HG03039 (cell line): ENCODE measurements at regions not wholly inside any gene's neighbourhood (a gene's known extent, or its start where the extent isn't known, plus 50 kb on each side); places are given as distances from the start of the nearest gene placed in this dataset.
"Not testable (repeated sequence)": the region's sequence is repeated elsewhere in the genome, so short reads cannot be mapped to it uniquely, and the experiment has no call there.

Experiments used
- ATAC-seq: cut with Tn5 transposase; IDR thresholded peaks from one replicate; pipeline ENCODE4 v1.9.1; 2021; ENCODE audit warnings: mild to moderate bottlenecking, moderate library complexity; ENCODE audit not compliant: unreplicated experiment

GRCh38 chr14:61602003-61602732 is 93.1 kb upstream of the HIF1A start:
- no peak for ATAC-seq

DNA sequence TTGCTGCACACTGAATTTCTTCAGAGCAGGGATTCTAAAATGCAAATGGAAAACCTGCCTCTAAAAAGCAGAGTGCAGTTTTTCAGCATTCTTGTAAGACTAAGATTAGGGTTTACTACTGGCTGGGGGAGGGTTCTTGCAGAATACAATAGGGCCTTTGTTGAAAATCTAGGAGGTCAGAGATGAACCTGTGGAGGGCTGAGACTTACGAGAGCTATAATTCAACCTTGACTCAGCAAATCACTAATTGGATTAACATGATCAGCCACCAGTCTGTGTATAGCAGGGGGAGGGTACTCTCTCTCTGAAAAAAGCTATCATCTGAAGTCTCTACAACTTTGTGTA is 92.6 kb upstream of the HIF1A start:
- no peak for ATAC-seq

GRCh38 chr14:61603736-61604135 is 91.6 kb upstream of the HIF1A start:
- no peak for ATAC-seq

DNA sequence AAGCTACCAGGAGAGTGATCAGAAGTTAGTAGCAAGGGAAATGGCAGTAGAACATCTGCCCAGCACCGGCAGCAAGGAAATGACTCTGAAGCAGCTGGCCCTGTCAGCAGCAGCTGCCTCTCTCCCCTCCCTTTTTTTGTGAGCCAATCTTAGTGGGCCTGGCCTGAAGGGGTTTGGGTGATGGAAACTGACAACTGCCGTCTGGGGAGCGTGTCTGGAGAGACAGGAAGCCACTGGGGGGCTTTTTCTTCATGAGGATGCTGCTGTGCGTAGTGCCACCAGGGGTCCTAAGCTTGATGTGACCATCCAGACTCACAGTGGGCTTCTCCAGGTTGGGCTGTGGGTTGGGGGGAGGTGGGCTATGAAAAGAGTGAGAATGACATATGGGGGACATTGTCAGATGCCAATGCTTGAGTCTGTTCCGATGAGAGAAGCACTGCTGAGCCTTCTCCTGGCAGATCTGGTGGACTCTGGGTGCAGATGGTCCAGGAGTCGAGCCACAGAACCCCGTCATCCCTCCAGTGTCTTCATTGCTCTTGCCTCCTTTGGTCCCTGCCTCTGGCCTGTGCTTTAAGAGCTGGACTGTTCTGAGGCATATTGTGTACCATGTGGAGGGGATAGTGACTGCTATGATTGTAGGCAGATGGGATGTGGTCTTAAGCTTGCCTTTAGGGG is 87.6 kb upstream of the HIF1A start:
- ATAC-seq, result no peak

DNA sequence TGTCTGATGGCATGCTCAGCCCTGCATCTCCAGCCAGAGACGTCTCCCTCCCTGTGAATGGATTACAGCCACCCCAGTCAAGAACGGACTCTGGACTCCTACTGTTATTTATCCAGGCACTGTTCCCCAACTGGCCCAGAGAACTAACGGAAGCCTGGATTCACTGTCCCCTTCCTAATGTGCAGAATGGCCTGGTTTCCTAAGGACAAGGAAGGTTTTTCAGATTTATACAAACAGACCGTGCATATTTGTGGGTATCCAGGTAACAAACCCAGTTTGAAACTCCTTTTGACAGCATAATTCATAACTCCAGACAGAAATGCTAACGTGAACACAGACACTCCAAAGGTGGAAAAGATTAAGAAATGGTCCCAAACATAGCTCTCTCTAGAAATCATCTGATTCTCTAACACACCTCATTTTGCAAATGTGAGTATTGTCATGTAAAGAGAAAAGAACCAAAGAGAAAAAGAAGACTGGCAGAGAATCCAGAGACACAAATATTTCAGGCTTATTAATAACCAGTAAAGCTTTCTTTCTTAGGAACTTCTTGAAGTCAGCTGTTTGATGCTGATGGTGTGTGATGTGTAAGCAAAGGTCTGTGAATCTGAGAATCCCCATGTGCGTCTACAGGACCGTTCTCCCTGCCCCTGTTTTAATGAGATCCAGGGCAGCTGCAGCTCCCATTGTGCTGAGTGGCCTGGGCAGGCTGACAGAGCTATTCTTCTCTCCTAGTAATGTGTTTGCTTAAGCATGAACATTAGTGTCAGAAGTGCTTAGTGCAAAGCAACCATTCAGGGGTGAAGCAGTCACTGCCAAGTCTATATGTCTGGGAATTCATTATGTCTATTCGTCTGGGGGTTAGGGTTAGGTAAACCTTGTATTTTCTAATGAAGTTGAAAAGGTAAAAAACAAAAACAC is 86.8 kb upstream of the HIF1A start:
- ATAC-seq, result no peak

GRCh38 chr14:61609191-61609843 is 86.0 kb upstream of the HIF1A start:
- no peak for ATAC-seq

DNA sequence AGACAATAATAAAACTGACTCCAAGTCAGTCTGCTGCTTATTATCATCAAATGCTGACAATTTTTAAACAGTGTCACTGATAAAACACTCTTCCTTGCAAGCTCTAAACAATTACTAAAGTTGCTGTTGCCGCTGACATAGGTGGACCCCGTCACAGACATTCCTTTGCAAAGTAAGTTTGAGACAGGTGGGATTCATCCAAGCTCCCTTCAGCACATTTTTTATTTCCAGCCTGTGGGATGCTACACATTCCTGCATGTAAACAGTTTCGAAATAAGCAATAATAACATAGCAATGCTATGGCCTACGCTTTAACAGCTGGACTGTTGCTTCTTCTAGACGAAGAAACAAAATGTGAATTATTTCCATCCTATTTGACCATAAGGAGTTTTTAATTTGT is 85.4 kb upstream of the HIF1A start:
- no peak for ATAC-seq

DNA sequence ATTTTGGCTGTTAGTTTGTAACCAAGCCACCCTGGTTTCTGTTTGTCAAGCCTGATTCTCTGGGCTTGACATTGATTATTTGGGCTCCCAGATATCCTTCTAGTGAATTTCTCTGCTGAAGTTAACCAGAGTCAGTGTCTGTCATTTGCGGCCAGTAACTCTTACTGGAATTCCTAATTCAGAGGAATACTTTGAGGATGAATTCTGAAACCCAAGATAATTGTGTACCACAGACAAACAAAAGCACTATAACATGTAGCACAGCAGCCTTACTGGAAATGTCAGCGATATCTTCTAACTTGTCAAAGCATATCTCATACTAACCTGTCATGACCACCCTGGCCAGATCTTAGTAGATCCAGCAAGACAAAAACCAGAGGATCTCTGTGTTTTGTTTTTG is 84.4 kb upstream of the HIF1A start:
- no peak for ATAC-seq

- ATAC-seq, result no peak
Observed at GRCh38 chr14:61611880-61612630, 83.3 kb upstream of the HIF1A start.

DNA sequence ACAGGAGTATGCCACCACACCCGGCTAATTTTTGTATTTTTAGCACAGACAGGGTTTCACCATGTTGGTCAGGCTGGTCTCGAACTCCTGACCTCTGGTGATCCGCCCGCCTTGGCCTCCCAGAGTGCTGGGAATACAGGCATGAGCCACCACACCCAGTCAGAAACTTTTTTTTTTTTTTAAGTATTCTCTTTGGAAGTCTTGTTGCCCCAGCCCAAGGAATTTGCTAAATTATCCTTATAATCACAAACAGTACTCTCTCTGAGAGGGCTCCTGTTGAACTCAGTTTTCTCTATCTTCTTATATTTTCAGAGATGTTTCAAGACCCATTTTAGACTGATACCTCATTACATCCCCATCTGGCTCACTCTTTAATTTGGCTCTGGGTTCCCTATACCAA is 82.3 kb upstream of the HIF1A start:
- not testable (repeated sequence) for ATAC-seq

- no peak for ATAC-seq
Observed at GRCh38 chr14:61614693-61615092, 80.6 kb upstream of the HIF1A start.

GRCh38 chr14:61615743-61616523 is 79.4 kb upstream of the HIF1A start:
- no peak for ATAC-seq

- ATAC-seq, result no peak
Observed at GRCh38 chr14:61616524-61617185, 78.7 kb upstream of the HIF1A start.

GRCh38 chr14:61618448-61618847 is 76.9 kb upstream of the HIF1A start:
- no peak for ATAC-seq

DNA sequence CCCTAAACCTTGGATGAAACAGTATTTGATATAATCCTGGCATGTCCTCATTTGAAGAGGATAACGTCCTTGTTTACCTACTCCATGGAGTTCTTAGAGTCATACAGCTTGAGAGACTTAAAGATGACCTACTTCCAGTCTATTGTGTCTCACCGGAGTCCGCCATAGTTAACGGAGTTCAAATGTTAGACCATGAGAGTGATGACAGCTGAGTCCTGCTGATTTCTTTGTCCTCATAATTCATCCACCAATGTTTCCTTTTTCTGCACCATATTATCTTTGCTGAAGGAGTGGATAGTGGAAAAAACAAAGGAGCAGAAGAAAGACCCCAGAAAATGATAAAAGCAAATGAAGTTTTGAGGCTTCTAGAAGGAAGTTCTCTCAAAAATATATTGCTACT is 75.8 kb upstream of the HIF1A start:
- ATAC-seq, result no peak

- peak; percentile 82 for ATAC-seq
Observed at GRCh38 chr14:61620130-61620946, 75.0 kb upstream of the HIF1A start.

DNA sequence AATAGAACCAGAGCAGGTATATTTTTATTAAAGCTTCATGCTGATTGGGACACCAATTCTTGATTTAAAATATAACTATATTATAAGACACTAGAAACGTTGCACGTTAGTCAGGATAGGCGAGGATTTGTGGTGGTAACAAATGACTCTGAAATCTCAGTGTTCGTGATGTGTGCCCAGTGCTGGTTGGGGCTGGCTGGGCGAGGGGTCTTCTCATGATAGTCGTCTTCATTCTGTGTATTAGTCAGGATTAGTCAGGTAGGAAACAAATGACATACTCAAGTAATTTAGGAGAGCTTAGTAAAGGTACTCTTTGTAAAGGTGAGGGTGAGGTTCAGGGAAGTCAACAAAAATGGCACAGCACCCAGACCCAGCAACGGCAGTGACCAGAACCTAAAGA is 73.9 kb upstream of the HIF1A start:
- ATAC-seq, result no peak

DNA sequence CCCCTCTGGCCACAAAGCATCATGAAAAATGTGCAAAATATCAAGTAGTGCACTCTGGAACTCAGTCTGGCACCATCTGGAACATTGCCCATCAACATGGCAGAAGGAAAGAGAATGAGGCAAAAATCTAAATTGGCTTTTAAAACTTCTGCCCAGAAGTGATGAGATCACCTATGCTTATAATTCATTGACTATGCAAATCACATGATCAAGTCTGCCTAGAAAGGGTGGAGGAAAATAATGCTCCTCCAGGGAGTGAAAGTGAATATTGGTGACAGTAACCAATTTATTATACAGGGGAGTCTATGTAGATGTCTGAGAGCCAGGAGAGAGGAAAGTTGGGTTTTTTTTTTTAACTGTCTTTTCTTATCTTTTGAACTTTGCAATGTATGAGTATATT is 73.3 kb upstream of the HIF1A start:
- no peak for ATAC-seq
